GM12891 (cell line): ENCODE measurements at regions not wholly inside any gene's neighbourhood (a gene's known extent, or its start where the extent isn't known, plus 50 kb on each side); places are given as distances from the start of the nearest gene placed in this dataset.

ENCODE experiments used
- DNase-seq: peaks from one replicate; pipeline ENCODE4 v3.0.0; 2011; ENCODE audit warnings: low spot score; ENCODE audit not compliant: insufficient read length
- FAIRE-seq: peaks from 2 replicates; lab custom pipeline; 2011; peaks lifted over from hg19 to GRCh38; lab: Jason Lieb, UNC
- PAX5 ChIP-seq: IDR thresholded peaks from 2 replicates; pipeline ENCODE4 v1.6.1; 2011; ENCODE audit warnings: low read length, moderate library complexity, mild to moderate bottlenecking; ENCODE audit not compliant: insufficient read depth, severe bottlenecking
- POLR2A ChIP-seq: IDR thresholded peaks from 2 replicates; pipeline ENCODE4 v1.6.1; 2011; ENCODE audit warnings: low read depth, low read length, control low read depth
- POLR2AphosphoS5 ChIP-seq: IDR thresholded peaks from 2 replicates; pipeline ENCODE4 v1.6.1; 2011; ENCODE audit warnings: low read depth, low read length, control low read depth
- POU2F2 ChIP-seq: IDR thresholded peaks from 2 replicates; pipeline ENCODE4 v1.6.1; 2011; ENCODE audit warnings: low read depth, mild to moderate bottlenecking, control low read depth, low read length, moderate library complexity
- SPI1 ChIP-seq: IDR thresholded peaks from 2 replicates; pipeline ENCODE4 v1.6.1; 2011; ENCODE audit warnings: low read depth, low read length, control low read depth
- TAF1 ChIP-seq: IDR thresholded peaks from 2 replicates; pipeline ENCODE4 v1.6.1; 2011; ENCODE audit warnings: low read depth, low read length, control low read depth

DNA sequence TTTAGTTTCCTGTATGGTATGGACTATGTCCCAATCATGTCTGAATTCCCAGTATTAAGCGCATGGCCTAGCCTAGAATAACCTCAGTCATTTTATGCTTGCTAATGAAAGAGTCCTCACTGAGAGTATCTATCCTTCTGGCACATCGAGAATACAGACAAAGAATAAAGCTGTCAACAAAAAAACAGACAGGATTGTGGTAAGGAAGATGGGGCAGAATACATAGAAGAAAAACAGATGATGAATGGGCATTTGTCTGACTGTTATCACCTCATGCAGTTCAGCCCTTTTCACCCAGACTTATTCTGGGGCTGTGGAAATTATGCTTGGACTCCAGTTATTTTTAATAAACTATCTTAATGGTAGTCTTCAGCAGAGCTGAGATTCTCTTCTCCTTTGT is 363.8 kb upstream of the TNC start:
- DNase-seq (no peak), FAIRE-seq (no peak)
- TF ChIP-seq POLR2A (no peak), POLR2AphosphoS5 (no peak), TAF1 (no peak)

DNA sequence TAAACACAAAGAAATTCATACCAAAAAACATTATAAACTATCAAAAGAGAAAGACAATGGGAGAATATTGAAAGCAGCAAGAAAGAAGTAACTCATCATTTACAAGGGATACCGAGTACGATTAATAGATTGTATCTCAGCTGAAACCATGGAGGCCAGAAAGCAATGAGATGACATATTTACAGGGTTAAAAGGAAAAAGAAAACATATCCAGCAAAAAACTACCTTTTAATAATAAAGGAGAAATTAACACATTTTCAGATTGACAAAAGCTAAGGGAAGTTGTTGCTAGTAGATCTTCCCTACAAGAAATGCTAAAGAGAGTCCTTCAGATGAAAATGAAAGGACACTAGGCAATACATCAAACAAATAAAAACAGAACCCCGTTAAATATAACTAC is 364.8 kb upstream of the TNC start:
- TF ChIP-seq POU2F2 (no peak), SPI1 (no peak), PAX5 (no peak), POLR2A (no peak), POLR2AphosphoS5 (no peak), TAF1 (no peak)
- FAIRE-seq (no peak), DNase-seq (no peak)

DNA sequence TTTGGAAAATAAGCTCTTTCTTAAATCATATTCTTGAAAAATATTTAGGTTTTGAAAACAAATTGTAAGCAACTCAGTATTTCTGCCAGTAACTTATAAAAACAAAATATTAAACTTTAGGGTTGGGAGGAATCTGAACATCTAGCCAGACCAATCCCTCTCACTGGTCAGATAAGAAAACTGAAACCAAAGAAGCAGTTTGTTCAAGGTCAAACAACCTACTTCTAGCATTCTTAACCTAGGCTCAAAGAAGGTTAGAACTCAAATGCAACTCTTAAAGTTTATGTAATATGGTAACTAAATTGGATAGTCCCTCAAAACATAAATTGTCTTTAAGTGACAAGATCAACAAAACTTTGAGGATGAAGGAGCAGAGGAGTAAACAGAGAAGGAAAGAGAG is 374.9 kb upstream of the TNC start:
- no peak for DNase-seq
- TF ChIP-seq POLR2AphosphoS5 (no peak), PAX5 (no peak), SPI1 (no peak), POU2F2 (no peak), TAF1 (no peak), POLR2A (no peak)
- FAIRE-seq, result no peak

DNA sequence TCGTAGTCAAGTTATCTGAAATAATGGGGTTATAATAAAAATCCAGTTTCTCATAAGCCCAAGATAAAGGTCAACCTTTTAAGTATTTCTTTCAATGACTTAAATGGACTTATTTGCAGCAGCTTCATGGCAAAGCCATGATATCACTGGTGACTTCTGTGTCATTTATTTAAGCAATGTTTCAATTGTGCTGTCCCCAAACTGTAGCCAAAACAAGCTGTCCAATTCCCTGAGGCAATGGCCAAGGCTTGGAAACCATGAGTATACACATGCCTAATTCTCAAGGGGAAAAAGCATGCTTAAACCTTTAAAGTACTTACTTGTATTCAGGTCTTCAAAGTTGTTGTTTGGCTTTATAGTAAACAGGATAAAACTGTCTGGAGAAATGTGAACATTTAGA is 376.4 kb upstream of the TNC start:
- FAIRE-seq (no peak), DNase-seq (no peak)
- TF ChIP-seq PAX5, result no peak

DNA sequence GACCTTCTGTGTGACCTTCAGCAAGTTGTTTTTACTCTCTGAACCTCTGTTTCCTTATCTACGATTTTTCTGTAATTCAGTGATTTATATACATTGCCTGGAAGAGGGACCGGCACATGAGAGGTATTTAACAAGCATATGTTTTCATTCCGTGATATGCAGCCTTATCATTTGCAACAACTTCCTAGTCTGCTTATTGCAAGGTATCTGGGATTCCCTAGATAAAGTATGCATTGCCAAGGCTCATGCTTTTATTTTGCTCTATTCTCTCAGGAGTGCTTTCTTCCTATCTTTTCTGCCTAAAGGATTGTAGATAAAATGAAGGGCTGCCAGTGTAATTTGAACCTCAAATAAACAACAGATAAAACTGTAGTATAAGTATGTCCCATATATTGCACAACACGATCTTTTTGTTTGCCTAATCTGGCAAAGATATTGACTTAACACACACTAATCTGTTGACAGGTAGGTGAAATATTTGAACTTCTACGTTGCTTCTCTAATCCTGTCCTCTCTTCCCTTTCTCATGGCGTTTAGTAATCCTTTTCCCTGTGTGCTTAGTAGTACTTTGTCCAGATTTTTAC is 377.2 kb upstream of the TNC start:
- DNase-seq (no peak), FAIRE-seq (no peak)
- no peak for TF ChIP-seq POLR2AphosphoS5
- no peak for TF ChIP-seq SPI1
- no peak for TF ChIP-seq POU2F2
- no peak for TF ChIP-seq POLR2A
- no peak for TF ChIP-seq TAF1
- no peak for TF ChIP-seq PAX5

DNA sequence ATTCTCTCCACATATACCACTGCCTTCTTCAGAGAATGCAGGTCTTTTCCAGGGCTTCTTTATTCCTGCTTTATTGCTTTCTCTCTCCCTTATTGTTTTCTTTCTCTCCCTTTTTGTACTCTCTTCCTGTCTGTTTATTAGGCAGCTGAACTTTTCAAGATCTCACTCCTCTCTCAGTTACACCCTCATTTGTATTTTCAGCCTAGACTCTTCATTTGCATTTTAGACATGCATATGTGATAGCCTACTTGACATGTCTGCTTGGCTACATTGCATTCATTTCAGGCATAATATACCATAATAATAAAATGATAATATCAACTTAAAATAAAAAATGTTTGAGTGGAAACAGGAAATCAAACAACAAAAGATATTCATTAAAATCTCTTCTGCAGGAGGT is 377.9 kb upstream of the TNC start:
- no peak for FAIRE-seq
- TF ChIP-seq POU2F2, result no peak
- no peak for TF ChIP-seq SPI1
- TF ChIP-seq PAX5, result no peak
- no peak for TF ChIP-seq POLR2AphosphoS5
- TF ChIP-seq TAF1, result no peak
- no peak for TF ChIP-seq POLR2A
- DNase-seq, result no peak

DNA sequence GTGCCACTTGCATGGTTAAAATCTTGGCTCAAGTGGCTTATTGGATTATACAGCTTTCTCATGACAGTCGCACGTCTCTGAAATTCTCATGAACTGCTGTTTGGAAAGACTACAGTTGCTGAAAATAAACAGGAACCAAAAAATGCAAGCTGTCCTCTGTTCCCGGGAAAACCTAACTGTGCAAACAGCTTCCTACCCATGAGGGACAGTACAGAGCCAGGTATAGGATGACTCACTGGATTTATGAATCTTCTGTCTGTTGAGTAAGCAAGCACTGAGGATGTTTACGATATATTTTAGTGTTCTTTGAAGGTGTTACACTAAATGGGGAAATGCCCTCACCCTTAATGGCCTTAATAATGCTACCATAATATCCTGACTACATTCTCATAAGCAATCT is 380.3 kb upstream of the TNC start:
- no peak for FAIRE-seq
- TF ChIP-seq POLR2AphosphoS5 (no peak), POU2F2 (no peak), POLR2A (no peak), SPI1 (no peak), PAX5 (no peak), TAF1 (no peak)
- no peak for DNase-seq

DNA sequence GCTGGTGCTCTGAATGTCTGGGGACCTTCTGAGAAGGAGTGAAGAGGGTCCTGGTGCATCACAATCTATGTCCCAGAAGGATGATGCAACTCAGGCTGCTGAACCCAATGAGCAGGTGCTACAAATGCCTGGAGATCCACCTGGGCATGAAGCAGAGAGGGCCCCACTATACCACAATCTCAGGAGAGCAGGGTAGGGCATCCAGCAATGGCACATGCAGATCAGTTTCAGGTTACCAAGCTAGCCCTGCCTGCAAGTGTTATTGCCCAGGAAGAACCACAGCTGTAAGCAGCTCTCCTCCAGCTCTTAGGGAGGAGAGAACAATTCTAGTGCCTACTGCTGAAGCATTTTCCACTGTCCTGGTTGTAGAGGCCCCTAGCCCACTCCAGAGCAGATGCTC is 389.2 kb upstream of the TNC start:
- DNase-seq (no peak), FAIRE-seq (no peak)
- TF ChIP-seq POU2F2 (no peak), POLR2A (no peak), SPI1 (no peak), PAX5 (no peak)

DNA sequence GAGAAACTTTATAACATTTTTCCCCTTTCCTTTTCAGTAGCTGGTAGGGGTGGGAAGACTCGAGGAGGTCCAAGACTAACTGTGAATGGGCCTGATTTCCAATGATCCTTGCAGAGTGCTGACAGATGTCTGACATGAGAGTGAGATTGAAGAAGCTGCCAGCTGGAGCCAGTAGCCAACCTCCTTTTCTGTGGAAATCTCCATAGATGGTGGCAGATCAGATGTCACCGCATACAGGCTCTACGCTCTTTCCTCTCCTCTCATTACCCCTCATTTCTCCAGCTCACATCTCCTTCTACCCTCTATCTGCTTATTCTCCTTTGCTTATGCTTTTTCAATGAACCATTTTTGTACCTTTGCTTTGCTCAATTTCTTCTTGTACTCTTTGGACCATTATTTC is 395.2 kb upstream of the TNC start:
- no peak for TF ChIP-seq TAF1
- no peak for TF ChIP-seq POLR2AphosphoS5
- no peak for TF ChIP-seq PAX5
- no peak for FAIRE-seq
- no peak for DNase-seq

DNA sequence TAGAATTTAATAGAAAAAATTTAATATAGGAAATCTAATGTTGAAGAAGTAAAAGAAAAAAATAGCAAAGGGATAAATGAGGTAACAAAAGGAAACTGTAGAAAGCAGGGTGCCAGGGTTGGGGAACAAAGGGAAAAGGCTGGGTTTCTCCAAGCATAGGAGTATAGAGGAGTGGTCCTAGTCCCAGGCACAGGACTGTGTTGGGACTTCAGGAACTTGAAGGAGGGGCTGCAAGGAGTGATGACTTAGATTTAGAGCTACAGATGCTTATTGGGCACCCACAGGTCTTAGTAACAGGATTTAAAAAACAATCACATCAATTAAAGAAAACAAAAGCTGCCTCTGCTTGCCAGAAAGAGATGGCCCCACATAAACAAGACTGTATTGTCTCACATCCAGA is 396.5 kb upstream of the TNC start:
- FAIRE-seq (no peak), DNase-seq (no peak)
- no peak for TF ChIP-seq POU2F2
- no peak for TF ChIP-seq SPI1
- TF ChIP-seq PAX5, result no peak
- TF ChIP-seq POLR2A, result no peak
- TF ChIP-seq POLR2AphosphoS5, result no peak
- no peak for TF ChIP-seq TAF1
